ENCODE measurements at regions not wholly inside any gene's neighbourhood (a gene's known extent, or its start where the extent isn't known, plus 50 kb on each side); places are given as distances from the start of the nearest gene placed in this dataset.

- TF ChIP-seq POLR2A (IDR thresholded peaks at IDR 0.05; ENCODE audit: low read length) (no peak), GATA1 (IDR thresholded peaks at IDR 0.05; ENCODE audit: low read depth, low read length) (no peak)
Observed at GRCh38 chr10:8360365-8360764, 305.9 kb downstream of the GATA3 start.
